ENCODE measurements at regions not wholly inside any gene's neighbourhood (a gene's known extent, or its start where the extent isn't known, plus 50 kb on each side); places are given as distances from the start of the nearest gene placed in this dataset.
A peak's percentile ranks its signal among the peaks of the same experiment; 100 is the strongest.

DNA sequence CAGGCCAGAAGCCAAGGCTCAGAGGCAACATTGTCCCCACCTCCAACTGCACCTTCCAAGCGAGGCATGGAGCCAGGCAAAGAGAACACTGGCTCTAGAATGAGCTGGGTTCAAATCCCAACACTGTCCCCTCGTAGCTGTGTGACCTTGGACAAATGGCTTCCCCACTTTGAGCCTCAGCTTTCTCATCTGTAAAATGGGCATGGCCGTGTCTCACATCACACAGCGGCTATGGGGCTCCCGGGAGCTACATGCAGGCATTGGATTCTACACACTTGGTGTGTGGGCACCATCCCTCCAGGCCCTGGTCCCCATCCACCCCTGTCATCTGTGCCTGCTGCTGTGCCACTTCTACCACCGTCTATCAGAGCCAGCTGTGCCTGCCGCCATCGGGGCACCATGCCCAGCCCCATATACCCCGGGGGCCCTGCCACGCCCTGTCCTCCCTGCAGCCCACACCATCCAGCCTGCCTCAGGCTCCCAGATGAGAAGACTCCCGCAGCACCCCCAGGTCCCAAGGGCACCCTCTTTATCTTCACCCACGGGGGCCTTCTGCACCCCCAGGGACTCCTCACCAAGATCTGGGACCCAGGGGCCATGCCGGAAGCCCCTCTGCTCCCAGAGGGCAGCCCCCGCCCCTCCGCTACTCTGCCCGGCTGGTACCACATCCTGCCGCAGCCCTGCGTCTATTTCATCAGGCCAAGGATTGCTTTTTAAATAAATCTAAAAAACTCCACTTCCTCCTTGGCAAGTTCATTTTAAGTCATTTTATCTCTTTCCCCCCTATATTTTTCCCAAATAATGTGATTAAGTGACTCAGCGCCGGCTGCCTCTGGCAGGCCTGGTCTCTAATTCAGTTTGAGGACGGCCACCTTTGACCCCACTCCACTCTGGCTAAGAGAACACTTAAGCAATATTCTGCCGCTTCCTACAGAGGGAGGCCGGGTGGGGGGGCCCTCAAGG lies 107.8 kb upstream of the TARDBP start:
- H3K36me3 ChIP-seq (ENCODE audit: control insufficient read depth in 2 of 3, insufficient read depth in 3 of 3, low read length in 3 of 3): no peaks in the 10 kb centered on the region
- H3K9ac ChIP-seq (ENCODE audit: low read length in 3 of 3): no peak overlapping the region
- FAIRE-seq: no peak
- no peaks in the 10 kb centered on the region for H3K9me3 ChIP-seq (ENCODE audit: control insufficient read depth in 2 of 3, insufficient read depth in 1 of 3, low read length in 3 of 3)
- H3K4me3 ChIP-seq (ENCODE audit: low read length in 3 of 3): no peak overlapping the region
- H3K4me1 ChIP-seq (ENCODE audit: control insufficient read depth in 2 of 3, insufficient read depth in 2 of 3, low read depth in 1 of 3, low read length in 3 of 3): no peaks in the 10 kb centered on the region
- DNase-seq: peak in 2 of 5 donors; percentile 64 to 66
- TF ChIP-seq, protein P1, sequence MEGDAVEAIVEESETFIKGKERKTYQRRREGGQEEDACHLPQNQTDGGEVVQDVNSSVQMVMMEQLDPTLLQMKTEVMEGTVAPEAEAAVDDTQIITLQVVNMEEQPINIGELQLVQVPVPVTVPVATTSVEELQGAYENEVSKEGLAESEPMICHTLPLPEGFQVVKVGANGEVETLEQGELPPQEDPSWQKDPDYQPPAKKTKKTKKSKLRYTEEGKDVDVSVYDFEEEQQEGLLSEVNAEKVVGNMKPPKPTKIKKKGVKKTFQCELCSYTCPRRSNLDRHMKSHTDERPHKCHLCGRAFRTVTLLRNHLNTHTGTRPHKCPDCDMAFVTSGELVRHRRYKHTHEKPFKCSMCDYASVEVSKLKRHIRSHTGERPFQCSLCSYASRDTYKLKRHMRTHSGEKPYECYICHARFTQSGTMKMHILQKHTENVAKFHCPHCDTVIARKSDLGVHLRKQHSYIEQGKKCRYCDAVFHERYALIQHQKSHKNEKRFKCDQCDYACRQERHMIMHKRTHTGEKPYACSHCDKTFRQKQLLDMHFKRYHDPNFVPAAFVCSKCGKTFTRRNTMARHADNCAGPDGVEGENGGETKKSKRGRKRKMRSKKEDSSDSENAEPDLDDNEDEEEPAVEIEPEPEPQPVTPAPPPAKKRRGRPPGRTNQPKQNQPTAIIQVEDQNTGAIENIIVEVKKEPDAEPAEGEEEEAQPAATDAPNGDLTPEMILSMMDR (IDR thresholded peaks at IDR 0.05; ENCODE audit: borderline replicate concordance, extremely low read depth, insufficient read depth): no peak
- H3K27ac ChIP-seq (ENCODE audit: low read depth in 2 of 2, low read length in 2 of 2): no peak overlapping the region
- intact Hi-C loops (cut with DNase I): no loop called here
- no peaks in the 10 kb centered on the region for H3K27me3 ChIP-seq (ENCODE audit: control insufficient read depth, insufficient read depth, low read length)

DNA sequence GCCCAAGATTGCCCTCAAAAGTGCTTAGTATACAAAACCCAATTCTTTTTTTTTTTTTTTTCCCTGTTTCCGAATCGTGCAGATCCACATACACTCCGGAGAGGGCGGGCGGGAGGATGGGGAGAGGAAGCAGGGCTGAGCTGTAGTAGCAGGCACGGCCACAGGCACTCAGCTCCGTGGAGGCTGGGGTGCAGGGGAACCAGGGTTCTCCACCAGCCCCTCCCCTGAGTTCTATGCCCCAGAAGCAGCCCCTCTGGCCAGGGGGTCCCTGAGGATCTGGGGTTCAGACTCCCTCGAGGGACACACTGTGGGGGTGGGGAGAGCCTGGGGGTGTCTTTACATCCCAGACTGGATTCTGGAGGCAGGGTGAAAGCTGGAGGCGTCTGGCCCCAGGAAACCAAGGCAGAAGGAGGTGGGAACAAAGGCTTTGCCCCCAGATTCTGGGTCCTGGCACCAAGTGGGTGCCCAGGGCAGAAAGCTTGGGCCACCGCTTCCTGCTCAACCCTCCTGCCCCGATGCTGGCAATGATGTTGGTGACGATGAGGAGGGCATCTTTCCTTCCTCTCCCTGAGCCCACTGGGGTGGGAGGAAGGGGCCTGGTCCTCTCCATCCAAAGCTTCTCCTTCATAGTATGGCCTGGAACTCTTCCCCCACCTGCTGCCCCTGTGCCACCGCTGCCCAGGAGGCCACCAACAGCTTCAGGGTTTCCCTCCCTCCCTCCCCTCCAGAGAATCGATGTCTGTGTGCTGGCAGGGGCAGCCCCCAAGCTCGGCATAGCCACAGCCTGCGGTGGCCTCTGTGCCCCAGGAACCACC lies 106.4 kb upstream of the TARDBP start:
- no peaks in the 10 kb centered on the region for H3K9me3 ChIP-seq (ENCODE audit: control insufficient read depth in 2 of 3, insufficient read depth in 1 of 3, low read length in 3 of 3)
- no peaks in the 10 kb centered on the region for H3K36me3 ChIP-seq (ENCODE audit: control insufficient read depth in 2 of 3, insufficient read depth in 3 of 3, low read length in 3 of 3)
- TF ChIP-seq, protein P1 (IDR thresholded peaks at IDR 0.05; ENCODE audit: borderline replicate concordance, extremely low read depth, insufficient read depth): no peak
- H3K4me1 ChIP-seq (ENCODE audit: control insufficient read depth in 2 of 3, insufficient read depth in 2 of 3, low read depth in 1 of 3, low read length in 3 of 3): no peaks in the 10 kb centered on the region
- no peak overlapping the region for H3K4me3 ChIP-seq (ENCODE audit: low read length in 3 of 3)
- DNase-seq (peak in 1 of 5 donors; percentile 64), FAIRE-seq (no peak)
- intact Hi-C loops (cut with DNase I): no loop called here
- H3K9ac ChIP-seq (ENCODE audit: low read length in 3 of 3): no peak overlapping the region
- H3K27ac ChIP-seq (ENCODE audit: low read depth in 2 of 2, low read length in 2 of 2): no peak overlapping the region
- H3K27me3 ChIP-seq (ENCODE audit: control insufficient read depth, insufficient read depth, low read length): no peaks in the 10 kb centered on the region

DNA sequence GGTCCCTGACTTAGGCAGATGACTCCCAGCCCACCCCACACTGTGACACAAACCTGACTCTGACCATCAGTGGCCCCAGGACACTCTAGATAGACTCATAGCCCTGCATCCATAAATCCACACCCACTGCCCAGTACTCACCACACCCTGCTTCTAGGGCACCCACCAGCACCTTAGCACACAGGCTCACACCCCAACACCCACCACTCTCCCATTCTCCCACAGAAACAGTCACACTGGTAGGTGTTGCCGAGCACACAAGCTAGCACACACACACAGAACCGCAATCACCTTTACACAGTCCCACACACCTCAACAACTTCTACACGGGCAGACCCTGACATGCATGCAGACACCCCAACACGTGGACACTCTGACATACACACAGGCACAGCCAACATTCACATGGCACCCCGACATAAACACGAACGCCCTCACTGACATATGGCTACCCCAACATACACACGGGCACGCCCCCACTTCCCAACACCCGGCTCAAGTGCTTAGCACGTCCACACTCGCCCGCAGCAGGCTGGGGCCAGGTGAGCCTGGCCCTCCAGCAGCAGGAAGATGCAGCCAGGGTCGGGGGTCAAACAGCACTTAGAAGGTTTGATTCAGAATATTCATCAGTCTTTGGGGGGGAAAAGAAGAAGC lies 105.5 kb upstream of the TARDBP start:
- H3K27me3 ChIP-seq (ENCODE audit: control insufficient read depth, insufficient read depth, low read length): no peaks in the 10 kb centered on the region
- peak in 1 of 5 donors; percentile 72 for DNase-seq
- no peaks in the 10 kb centered on the region for H3K9me3 ChIP-seq (ENCODE audit: control insufficient read depth in 2 of 3, insufficient read depth in 1 of 3, low read length in 3 of 3)
- FAIRE-seq: no peak
- intact Hi-C loops (cut with DNase I): no loop called here
- H3K4me3 ChIP-seq (ENCODE audit: low read length in 3 of 3): no peak overlapping the region
- H3K4me1 ChIP-seq (ENCODE audit: control insufficient read depth in 2 of 3, insufficient read depth in 2 of 3, low read depth in 1 of 3, low read length in 3 of 3): no peaks in the 10 kb centered on the region
- H3K27ac ChIP-seq (ENCODE audit: low read depth in 2 of 2, low read length in 2 of 2): no peak overlapping the region
- TF ChIP-seq, protein P1 (IDR thresholded peaks at IDR 0.05; ENCODE audit: borderline replicate concordance, extremely low read depth, insufficient read depth): no peak
- no peak overlapping the region for H3K9ac ChIP-seq (ENCODE audit: low read length in 3 of 3)
- H3K36me3 ChIP-seq (ENCODE audit: control insufficient read depth in 2 of 3, insufficient read depth in 3 of 3, low read length in 3 of 3): no peaks in the 10 kb centered on the region
